ENCODE measurements at regions not wholly inside any gene's neighbourhood (a gene's known extent, or its start where the extent isn't known, plus 50 kb on each side); places are given as distances from the start of the nearest gene placed in this dataset.

DNA sequence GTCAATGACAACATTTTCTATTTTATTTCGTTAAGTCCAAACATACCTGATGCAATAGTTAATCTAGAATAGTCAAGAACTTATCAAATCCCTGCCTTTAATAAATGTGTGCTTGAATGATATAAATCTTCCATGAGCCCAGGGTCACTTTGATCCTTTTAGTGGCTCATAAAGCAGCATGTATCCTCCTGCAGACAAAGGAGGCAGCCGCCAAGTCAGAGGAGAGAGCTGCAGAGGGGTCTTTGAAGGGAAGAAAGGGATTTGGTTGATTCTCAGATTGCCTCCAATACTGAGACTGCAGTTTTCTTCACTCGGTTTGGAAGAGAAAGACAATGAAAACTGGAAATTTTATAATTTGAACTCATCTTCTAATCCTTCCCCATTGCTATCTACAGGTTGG is 378.4 kb upstream of the PIK3C3 start:
- H3K4me1 Mint-ChIP-seq: no peaks in the 10 kb centered on the region
- Histone ChIP-seq H3K36me3 (ENCODE audit: control insufficient read depth, insufficient read depth, low read length) (no peaks in the 10 kb centered on the region), H3K4me3 (ENCODE audit: low read length) (no peak overlapping the region), H3K9me3 (ENCODE audit: control insufficient read depth, insufficient read depth, low read length) (no peaks in the 10 kb centered on the region), H3K27me3 (ENCODE audit: control insufficient read depth, insufficient read depth, low read length) (no peaks in the 10 kb centered on the region), H3K4me1 (ENCODE audit: control insufficient read depth, insufficient read depth, low read length) (no peaks in the 10 kb centered on the region), H3K27ac (ENCODE audit: low read length) (no peak overlapping the region)
- ATAC-seq (no peak), DNase-seq (no peak)
- peaks cover 6 to 7% of the 10 kb centered on the region in 2 donors for H3K9me3 Mint-ChIP-seq
- no peak overlapping the region for H3K4me3 Mint-ChIP-seq
- TF ChIP-seq, protein P1, sequence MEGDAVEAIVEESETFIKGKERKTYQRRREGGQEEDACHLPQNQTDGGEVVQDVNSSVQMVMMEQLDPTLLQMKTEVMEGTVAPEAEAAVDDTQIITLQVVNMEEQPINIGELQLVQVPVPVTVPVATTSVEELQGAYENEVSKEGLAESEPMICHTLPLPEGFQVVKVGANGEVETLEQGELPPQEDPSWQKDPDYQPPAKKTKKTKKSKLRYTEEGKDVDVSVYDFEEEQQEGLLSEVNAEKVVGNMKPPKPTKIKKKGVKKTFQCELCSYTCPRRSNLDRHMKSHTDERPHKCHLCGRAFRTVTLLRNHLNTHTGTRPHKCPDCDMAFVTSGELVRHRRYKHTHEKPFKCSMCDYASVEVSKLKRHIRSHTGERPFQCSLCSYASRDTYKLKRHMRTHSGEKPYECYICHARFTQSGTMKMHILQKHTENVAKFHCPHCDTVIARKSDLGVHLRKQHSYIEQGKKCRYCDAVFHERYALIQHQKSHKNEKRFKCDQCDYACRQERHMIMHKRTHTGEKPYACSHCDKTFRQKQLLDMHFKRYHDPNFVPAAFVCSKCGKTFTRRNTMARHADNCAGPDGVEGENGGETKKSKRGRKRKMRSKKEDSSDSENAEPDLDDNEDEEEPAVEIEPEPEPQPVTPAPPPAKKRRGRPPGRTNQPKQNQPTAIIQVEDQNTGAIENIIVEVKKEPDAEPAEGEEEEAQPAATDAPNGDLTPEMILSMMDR (IDR thresholded peaks at IDR 0.05): no peak
- H3K27me3 Mint-ChIP-seq (ENCODE audit: low read depth in 2 of 2): no peaks in the 10 kb centered on the region
- H3K36me3 Mint-ChIP-seq: no peaks in the 10 kb centered on the region
- intact Hi-C loops (cut with micrococcal nuclease): no loop called here
- 92% methylated on average over 1 of the region's 3 CpGs for WGBS (ENCODE audit: insufficient coverage)
- no peak overlapping the region for H3K27ac Mint-ChIP-seq

DNA sequence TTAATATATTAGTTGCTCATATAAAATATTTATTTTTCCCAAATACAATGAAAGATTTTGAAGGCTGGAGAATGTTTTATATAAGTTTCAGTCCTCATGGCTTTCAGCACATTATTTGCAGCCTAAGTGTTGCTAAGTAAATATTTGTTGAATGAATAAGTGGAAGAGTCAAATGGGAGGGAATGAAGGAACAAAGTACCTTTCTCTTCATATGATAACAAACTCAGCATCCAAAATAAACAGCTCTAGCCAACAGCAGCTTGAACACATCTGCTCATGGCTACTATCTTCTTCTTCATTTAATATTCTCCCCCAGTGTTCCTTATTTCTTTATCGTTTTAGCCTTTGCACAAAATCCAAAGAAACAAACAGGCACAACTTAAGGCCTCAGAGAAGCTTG is 385.2 kb upstream of the PIK3C3 start:
- Histone ChIP-seq H3K27ac (ENCODE audit: low read length) (no peak overlapping the region), H3K9me3 (ENCODE audit: control insufficient read depth, insufficient read depth, low read length) (no peaks in the 10 kb centered on the region), H3K4me1 (ENCODE audit: control insufficient read depth, insufficient read depth, low read length) (no peaks in the 10 kb centered on the region), H3K27me3 (ENCODE audit: control insufficient read depth, insufficient read depth, low read length) (no peaks in the 10 kb centered on the region), H3K4me3 (ENCODE audit: low read length) (no peak overlapping the region), H3K36me3 (ENCODE audit: control insufficient read depth, insufficient read depth, low read length) (no peaks in the 10 kb centered on the region)
- peaks cover 14 to 15% of the 10 kb centered on the region in 2 donors for H3K9me3 Mint-ChIP-seq
- DNase-seq (no peak), ATAC-seq (no peak)
- H3K36me3 Mint-ChIP-seq: no peaks in the 10 kb centered on the region
- no peak overlapping the region for H3K27ac Mint-ChIP-seq
- no peak overlapping the region for H3K4me3 Mint-ChIP-seq
- TF ChIP-seq, protein P1 (IDR thresholded peaks at IDR 0.05): no peak
- intact Hi-C loops (cut with micrococcal nuclease): no loop called here
- WGBS (ENCODE audit: insufficient coverage): no CpG with 5 or more reads among the region's 1 CpG
- H3K4me1 Mint-ChIP-seq: no peaks in the 10 kb centered on the region
- H3K27me3 Mint-ChIP-seq (ENCODE audit: low read depth in 2 of 2): no peaks in the 10 kb centered on the region

DNA sequence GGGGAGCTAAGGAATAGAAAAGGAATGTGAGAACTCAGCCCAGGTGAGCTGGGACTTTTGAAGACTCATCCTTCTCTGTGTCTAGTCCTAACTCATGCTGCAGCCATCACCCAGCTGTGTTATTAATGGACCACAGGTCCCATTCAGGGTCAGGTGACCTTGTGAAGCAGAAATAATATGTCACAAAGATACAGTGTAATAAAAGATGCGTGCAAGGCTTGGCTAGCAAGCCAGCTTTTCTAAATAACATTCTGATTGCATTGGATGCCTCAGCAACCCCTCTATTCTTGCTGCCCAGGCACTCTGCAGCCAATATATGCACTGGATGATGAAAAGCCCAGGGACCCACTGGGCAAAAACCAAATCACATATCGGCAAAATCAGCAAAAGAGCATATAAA is 393.1 kb upstream of the PIK3C3 start:
- no peaks in the 10 kb centered on the region for H3K27me3 Mint-ChIP-seq (ENCODE audit: low read depth in 2 of 2)
- Histone ChIP-seq H3K4me3 (ENCODE audit: low read length) (no peak overlapping the region), H3K4me1 (ENCODE audit: control insufficient read depth, insufficient read depth, low read length) (no peaks in the 10 kb centered on the region), H3K27me3 (ENCODE audit: control insufficient read depth, insufficient read depth, low read length) (no peaks in the 10 kb centered on the region), H3K27ac (ENCODE audit: low read length) (no peak overlapping the region), H3K9me3 (ENCODE audit: control insufficient read depth, insufficient read depth, low read length) (no peaks in the 10 kb centered on the region), H3K36me3 (ENCODE audit: control insufficient read depth, insufficient read depth, low read length) (no peaks in the 10 kb centered on the region)
- intact Hi-C loops (cut with micrococcal nuclease): no loop called here
- H3K27ac Mint-ChIP-seq: no peak overlapping the region
- ATAC-seq: no peak
- 93% methylated on average over 2 of the region's 2 CpGs for WGBS (ENCODE audit: insufficient coverage)
- peaks cover 10 to 13% of the 10 kb centered on the region in 2 donors for H3K9me3 Mint-ChIP-seq
- H3K4me1 Mint-ChIP-seq: no peaks in the 10 kb centered on the region
- H3K4me3 Mint-ChIP-seq: no peak overlapping the region
- DNase-seq: no peak
- TF ChIP-seq, protein P1 (IDR thresholded peaks at IDR 0.05): no peak
- no peaks in the 10 kb centered on the region for H3K36me3 Mint-ChIP-seq

GRCh38 chr18:41558715-41559114 is 396.3 kb upstream of the PIK3C3 start:
- peaks cover 13 to 15% of the 10 kb centered on the region in 2 donors for H3K9me3 Mint-ChIP-seq

More at GRCh38 chr18:41558715-41559114, 396.3 kb upstream of the PIK3C3 start:
- TF ChIP-seq, protein P1 (IDR thresholded peaks at IDR 0.05): no peak
- Histone ChIP-seq H3K4me3 (ENCODE audit: low read length) (no peak overlapping the region), H3K4me1 (ENCODE audit: control insufficient read depth, insufficient read depth, low read length) (no peaks in the 10 kb centered on the region), H3K27me3 (ENCODE audit: control insufficient read depth, insufficient read depth, low read length) (no peaks in the 10 kb centered on the region), H3K36me3 (ENCODE audit: control insufficient read depth, insufficient read depth, low read length) (no peaks in the 10 kb centered on the region), H3K9me3 (ENCODE audit: control insufficient read depth, insufficient read depth, low read length) (no peaks in the 10 kb centered on the region), H3K27ac (ENCODE audit: low read length) (no peak overlapping the region)
- H3K27me3 Mint-ChIP-seq (ENCODE audit: low read depth in 2 of 2): no peaks in the 10 kb centered on the region
- H3K36me3 Mint-ChIP-seq: no peaks in the 10 kb centered on the region
- intact Hi-C loops (cut with micrococcal nuclease): no loop called here
- DNase-seq: no peak
- no peaks in the 10 kb centered on the region for H3K4me1 Mint-ChIP-seq
- no peak for ATAC-seq
- no peak overlapping the region for H3K27ac Mint-ChIP-seq
- WGBS (ENCODE audit: insufficient coverage): 45% methylated on average over 1 of the region's 1 CpG
- no peak overlapping the region for H3K4me3 Mint-ChIP-seq
